NCI-H146 (cell line): ENCODE measurements at regions not wholly inside any gene's neighbourhood (a gene's known extent, or its start where the extent isn't known, plus 50 kb on each side); places are given as distances from the start of the nearest gene placed in this dataset.

Source experiments
- DNase-seq: peaks from one replicate; lab custom pipeline; 2025; lab: John Stamatoyannopoulos, UW

DNA sequence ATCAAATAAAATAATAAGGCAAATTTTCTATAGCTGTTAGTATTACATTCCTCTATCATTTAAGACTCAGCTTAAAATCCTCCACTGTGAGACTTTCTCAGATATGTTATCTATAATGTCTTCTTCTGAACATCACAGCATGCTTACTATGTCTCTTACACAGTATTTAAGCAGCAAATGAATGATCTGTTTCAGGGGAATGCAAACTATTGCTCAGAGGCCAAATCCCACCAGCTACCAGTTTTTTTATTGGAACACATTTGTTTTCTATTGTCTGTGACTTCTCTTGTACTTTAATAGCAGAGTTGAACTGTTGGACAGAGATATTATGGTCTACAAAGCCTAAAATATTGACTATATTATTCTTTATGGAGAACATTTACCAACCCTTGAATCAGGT is 59.6 kb downstream of the C3orf38 start:
- DNase-seq, result no peak

- no peak for DNase-seq
Observed at GRCh38 chr3:88211096-88211890, 61.5 kb downstream of the C3orf38 start.

- peak; percentile 44 for DNase-seq
Observed at GRCh38 chr3:88219138-88219792, 69.5 kb downstream of the C3orf38 start.

- DNase-seq, result no peak
Observed at GRCh38 chr3:88220126-88220525, 70.4 kb downstream of the C3orf38 start.

DNA sequence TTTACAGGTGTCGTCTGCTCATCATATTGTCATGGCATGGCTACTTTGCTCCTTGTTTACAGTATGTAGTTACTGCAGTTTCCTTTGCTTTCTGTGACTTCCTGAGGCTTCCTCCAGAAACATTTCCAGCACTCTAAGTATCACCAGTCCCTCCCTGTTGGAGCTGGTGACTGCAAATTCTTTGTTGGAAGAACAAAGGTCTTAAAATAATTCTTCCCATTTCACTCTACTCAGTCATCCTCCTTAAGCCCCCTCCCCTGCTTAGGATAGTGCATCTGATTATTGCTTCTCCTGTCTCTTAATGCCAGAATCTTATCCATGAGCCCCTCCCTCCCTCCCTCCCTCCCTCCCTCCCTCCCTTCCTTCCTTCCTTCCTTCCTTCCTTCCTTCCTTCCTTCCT is 72.0 kb downstream of the C3orf38 start:
- no peak for DNase-seq

DNA sequence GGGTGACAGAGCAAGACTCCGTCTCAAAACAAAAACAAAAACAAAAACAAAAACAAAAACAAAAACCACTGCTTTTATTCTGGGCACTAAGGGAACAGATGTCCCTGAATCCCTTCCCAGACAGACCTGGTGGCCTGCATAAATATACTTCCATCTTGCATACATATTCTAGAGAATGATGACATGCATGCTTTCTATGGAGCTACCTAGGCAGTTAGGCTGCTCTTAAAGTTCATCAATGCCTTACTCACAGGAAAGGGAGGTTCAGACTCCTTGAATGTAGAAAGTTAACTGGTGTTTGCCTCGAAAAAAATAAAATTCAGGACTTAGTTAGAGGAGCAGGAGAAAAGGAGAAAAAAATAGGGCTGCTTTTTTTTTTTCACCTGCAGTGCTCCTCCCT is 72.6 kb downstream of the C3orf38 start:
- no peak for DNase-seq

GRCh38 chr3:88225326-88226008 is 75.7 kb downstream of the C3orf38 start:
- no peak for DNase-seq

DNA sequence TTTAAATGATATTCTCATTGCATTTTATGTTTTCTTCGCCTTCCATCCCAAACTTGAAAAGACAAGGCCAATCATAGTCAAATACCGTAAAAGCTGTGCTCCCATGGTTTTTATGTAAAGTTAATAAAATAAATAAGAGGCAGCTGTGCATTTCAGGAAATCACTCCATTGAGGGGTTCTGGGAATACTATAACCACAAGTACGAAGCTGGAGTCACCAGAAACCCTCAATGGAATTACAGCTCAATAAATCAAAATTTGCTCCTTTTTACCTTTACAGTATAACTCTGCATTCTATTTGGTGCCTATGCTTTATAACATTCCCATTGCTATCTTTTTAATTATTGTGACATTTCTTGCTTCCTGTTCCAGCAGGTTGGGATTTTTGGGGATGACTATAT is 77.2 kb downstream of the C3orf38 start:
- DNase-seq, result no peak

- no peak for DNase-seq
Observed at GRCh38 chr3:88230638-88231037, 80.9 kb downstream of the C3orf38 start.

GRCh38 chr3:88231207-88231606 is 81.4 kb downstream of the C3orf38 start:
- DNase-seq, result no peak

DNA sequence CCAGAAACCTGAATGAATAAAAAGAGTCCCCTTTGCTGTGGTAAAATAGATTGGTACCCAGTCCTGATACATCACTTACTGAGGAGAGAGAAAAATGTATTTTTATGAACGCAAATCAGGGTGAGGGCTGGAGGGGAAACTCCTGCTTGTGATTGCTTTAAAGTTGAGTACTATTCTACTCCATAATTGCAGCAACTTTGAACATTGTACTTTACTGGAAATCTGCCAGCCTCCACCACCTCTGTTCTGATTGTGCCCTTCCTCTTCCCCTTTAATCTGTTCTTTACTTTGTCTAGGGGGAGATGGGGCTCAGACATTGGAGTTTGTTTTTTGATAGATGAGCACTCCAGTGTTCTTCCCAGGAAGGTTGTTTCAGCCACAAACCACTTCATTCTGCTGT is 81.9 kb downstream of the C3orf38 start:
- no peak for DNase-seq

DNA sequence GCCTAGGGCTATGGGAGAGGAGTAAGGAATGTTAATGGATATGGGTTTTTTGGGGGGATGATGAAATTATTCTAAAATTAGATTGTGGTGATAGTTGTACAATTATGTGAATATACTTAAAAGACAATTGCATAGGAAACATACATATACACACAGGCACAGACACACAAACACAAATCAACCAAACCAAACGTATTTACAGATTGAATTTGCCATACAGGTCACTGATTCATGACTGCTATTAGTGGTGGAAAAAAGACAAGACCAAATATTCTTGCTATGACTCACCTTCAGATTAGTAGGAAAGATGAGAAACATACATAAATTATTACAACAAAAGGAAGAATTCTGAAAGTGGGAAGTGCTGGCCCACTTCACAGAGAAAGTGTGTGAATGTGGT is 85.3 kb downstream of the C3orf38 start:
- DNase-seq, result no peak

DNA sequence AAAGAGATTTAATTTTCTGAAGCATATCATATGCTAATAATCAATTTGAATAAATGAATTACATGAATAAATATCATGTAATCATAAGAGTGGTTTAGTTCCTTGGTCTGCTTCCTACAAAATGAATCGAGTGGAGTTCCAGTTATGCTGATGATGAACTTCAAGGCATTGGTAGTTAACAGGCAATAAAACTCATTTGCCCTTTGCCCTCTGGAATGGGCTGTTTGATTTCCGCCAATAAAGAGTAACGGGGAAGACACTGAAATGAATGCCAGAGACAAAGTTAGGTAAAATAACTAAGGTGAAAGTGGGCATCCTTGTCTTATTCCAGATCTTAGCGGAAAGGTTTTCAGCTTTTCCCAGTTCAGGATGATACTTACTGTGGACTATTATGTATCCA is 90.1 kb downstream of the C3orf38 start:
- DNase-seq, result no peak

GRCh38 chr3:88248658-88249057 is 98.9 kb downstream of the C3orf38 start:
- DNase-seq, result no peak

GRCh38 chr3:88259045-88259444 is 109.3 kb downstream of the C3orf38 start:
- no peak for DNase-seq

DNA sequence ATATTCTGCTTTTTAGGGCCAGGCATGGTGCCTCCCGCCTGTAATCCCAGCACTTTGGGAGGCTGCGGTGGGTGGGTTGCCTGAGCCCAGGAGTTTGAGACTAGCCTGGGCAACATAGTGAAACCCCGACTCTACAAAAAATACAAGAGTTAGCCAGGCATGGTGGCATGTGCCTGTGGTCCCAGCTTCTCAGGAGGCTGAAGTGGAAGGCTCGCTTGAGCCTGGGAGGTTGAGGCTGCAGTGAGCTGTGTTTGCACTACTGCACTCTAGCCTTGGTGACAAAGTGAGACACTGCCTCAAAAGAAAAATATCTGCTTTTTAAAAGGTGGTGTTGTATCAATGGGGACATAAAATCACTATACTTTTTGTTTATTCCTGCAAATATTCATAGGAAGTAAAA is 112.8 kb downstream of the C3orf38 start:
- DNase-seq, result no peak

DNA sequence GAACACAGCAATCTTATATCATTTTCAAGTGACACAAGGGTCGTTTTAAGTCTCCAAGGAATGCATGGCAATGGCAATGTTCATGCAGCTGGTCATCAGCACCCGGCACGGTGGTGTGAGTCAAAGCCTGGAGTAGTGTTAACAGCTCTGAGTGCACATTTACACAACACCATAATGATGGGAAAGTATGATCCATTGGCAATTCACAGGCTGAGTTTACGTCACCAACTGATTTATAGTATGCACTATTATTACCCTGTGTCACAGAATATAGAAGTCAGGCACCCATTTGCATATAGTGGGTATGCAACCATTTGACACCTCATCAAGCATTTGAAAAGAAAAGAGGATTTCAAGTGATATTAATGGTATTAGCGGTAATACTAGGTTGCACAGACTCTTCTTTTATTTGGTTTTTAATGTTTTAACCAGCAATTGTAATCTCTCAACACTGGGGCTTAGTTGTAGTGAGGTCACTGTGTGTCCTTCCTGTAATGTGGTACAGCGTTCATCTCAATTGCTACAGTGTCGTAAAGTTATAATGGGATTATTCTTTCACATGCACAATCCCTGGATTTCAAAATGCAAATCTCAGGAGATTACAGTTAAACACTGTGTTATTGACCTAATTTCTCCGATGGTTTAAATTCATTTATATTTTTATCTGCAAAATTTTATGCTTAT is 113.8 kb downstream of the C3orf38 start:
- DNase-seq, result no peak

DNA sequence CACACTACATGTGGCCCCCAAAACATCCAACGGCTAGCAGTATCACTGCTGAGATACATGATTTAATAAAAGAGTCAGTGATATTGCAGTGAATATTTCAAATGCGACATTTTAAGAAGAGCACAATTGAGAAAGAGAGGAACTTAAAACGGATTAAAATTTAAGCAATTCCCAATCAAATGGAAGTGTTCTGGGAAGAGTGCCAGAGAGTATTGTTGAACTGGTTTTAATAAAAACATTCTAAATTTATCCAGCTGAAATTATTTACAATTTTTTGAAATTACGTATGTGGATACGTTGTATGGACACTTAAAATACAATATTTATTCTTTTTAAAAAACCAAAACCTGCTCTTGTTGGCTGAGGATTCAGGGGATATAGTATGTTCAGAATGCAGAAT is 117.7 kb downstream of the C3orf38 start:
- no peak for DNase-seq

GRCh38 chr3:88267847-88268246 is 118.1 kb downstream of the C3orf38 start:
- no peak for DNase-seq

- DNase-seq, result no peak
Observed at GRCh38 chr3:88280326-88280725, 130.6 kb downstream of the C3orf38 start.

DNA sequence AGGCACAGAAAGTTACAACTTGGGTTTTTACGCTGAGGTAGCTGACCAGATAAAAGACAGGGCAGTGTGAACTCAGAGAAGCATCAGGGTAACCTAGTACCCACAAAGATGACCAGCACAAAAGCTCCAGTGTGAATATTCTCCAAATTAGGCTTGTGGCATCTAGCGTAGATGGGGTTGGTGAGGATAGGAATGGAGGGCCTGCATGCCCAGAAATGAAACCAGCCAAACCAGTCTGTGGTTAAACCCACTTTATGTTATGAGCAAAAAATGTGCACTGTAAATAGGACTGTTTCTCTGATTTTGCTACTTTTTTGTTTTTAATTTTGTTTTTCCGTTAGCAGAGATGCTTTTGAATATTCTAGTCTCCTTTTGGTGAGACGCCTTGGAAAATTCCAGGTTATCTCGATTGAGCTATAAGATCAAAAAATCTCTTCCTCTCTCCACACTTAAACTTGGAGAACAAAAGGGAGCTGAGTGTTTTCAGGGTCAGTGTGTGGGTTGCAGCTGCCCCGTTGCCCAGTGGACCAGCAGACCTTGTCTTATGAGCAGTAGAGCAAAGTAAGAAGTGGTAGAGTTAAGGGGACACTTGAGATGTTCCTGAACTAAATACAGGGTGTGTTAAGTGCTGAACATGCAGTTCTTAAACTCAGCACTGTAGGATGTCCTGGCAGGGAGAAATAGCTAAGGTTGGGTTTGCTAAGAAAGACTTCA is 132.9 kb downstream of the C3orf38 start:
- no peak for DNase-seq

DNA sequence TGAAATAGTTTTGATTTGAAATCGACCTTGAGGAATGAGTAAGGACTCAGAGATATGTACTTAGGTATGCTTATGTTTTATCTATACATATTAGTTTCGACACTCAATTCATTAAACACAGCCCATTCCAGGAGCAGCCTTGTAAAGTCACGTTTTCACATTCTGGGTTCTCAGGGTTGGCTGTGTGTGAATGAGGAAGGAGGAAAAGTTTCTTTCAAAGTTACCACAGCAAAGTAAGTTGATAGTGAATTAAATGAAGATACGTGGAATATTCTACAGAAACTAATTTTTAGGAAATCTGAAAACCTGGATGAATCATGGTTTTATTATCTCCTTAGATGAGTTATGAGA is 133.5 kb downstream of the C3orf38 start:
- DNase-seq, result no peak
